OCI-LY1 (cell line): ENCODE measurements at regions not wholly inside any gene's neighbourhood (a gene's known extent, or its start where the extent isn't known, plus 50 kb on each side); places are given as distances from the start of the nearest gene placed in this dataset.

ENCODE experiments used
- H2AFZ ChIP-seq: fragments of 200-600 bp; sonication (generic), shearing (Covaris generic); 2 replicates; pipeline ENCODE4 v1.6.0; 2014; ENCODE audit warnings: antibody characterized with exemption, mild to moderate bottlenecking, low read length
- H3F3A ChIP-seq: fragments of 200-600 bp; sonication (generic), shearing (Covaris generic); 2 replicates; pipeline ENCODE4 v1.6.0; 2014; ENCODE audit warnings: mild to moderate bottlenecking, antibody characterized with exemption, low read length, moderate library complexity; ENCODE audit not compliant: insufficient read depth
- H3K27ac ChIP-seq: fragments of 200-600 bp; sonication (generic); 2 replicates; pipeline ENCODE4 v1.5.1; 2014; ENCODE audit warnings: low read length, mixed run types, mild to moderate bottlenecking, low read depth; ENCODE audit not compliant: poor library complexity, severe bottlenecking
- H3K27me3 ChIP-seq: fragments of 200-600 bp; sonication (generic); 2 replicates; pipeline ENCODE4 v1.6.0; 2014; ENCODE audit warnings: antibody characterized with exemption, mild to moderate bottlenecking, low read length, moderate library complexity; ENCODE audit not compliant: insufficient read depth
- H3K36me3 ChIP-seq: fragments of 200-600 bp; sonication (generic); 2 replicates; pipeline ENCODE4 v1.6.1; 2014; ENCODE audit warnings: mild to moderate bottlenecking, antibody characterized with exemption, low read length, moderate library complexity, mixed read lengths; ENCODE audit not compliant: insufficient read depth
- H3K4me1 ChIP-seq: fragments of 200-600 bp; sonication (generic); 2 replicates; pipeline ENCODE4 v1.5.1; 2014; ENCODE audit warnings: mild to moderate bottlenecking, low read length, moderate library complexity; ENCODE audit not compliant: insufficient read depth, severe bottlenecking
- H3K4me2 ChIP-seq: fragments of 200-600 bp; sonication (generic), shearing (Covaris generic); 2 replicates; pipeline ENCODE4 v1.6.1; 2014; ENCODE audit warnings: low read length
- H3K4me3 ChIP-seq: fragments of 200-600 bp; sonication (generic); 2 replicates; pipeline ENCODE4 v1.5.1; 2014; ENCODE audit warnings: low read length, low read depth, mild to moderate bottlenecking, mixed read lengths; ENCODE audit not compliant: poor library complexity, severe bottlenecking
- H3K79me2 ChIP-seq: fragments of 200-600 bp; shearing (Covaris generic); 2 replicates; pipeline ENCODE4 v1.6.1; 2016; ENCODE audit warnings: mixed run types, low read length, mixed read lengths; ENCODE audit not compliant: insufficient read depth
- H3K9ac ChIP-seq: fragments of 200-600 bp; sonication (generic), shearing (Covaris generic); 2 replicates; pipeline ENCODE4 v1.6.1; 2014; ENCODE audit warnings: mild to moderate bottlenecking, low read length, mixed read lengths
- H3K9me2 ChIP-seq: fragments of 200-600 bp; sonication (generic), shearing (Covaris generic); 2 replicates; pipeline ENCODE4 v1.6.1; 2014; ENCODE audit warnings: low read depth, mild to moderate bottlenecking, low read length, mixed read lengths
- H3K9me3 ChIP-seq: fragments of 200-600 bp; shearing (Covaris generic); 2 replicates; pipeline ENCODE4 v1.6.1; 2014; ENCODE audit warnings: low read length, mixed read lengths
- H4K20me1 ChIP-seq: fragments of 200-600 bp; sonication (generic), shearing (Covaris generic); 2 replicates; pipeline ENCODE4 v1.6.0; 2016; ENCODE audit warnings: mild to moderate bottlenecking, low read length; ENCODE audit not compliant: insufficient read depth
- CTCF ChIP-seq: fragments of 200-600 bp; sonication (generic), shearing (Covaris generic); IDR thresholded peaks from 2 replicates; pipeline ENCODE4 v1.5.1; 2017; ENCODE audit warnings: mild to moderate bottlenecking, antibody characterized with exemption, low read length, moderate library complexity, mixed read lengths
- EZH2 ChIP-seq: fragments of 200-600 bp; sonication (generic), shearing (Covaris generic); IDR thresholded peaks from 2 replicates; pipeline ENCODE4 v1.8.0; 2017; ENCODE audit warnings: borderline replicate concordance, mixed run types, mild to moderate bottlenecking, antibody characterized with exemption, low read length, moderate library complexity, mixed read lengths

GRCh38 chr1:229845410-229846138 is 219.5 kb downstream of the URB2 start:
- Histone ChIP-seq H3K4me1 (no peaks in the 10 kb centered on the region), H3K36me3 (no peaks in the 10 kb centered on the region), H3K27me3 (peaks cover 5% of the 10 kb centered on the region; the same call in 1 of the 2 replicates), H3K79me2 (no peaks in the 10 kb centered on the region), H3K9me2 (no peaks in the 10 kb centered on the region), H3K9ac (no peak overlapping the region), H3K4me2 (no peak overlapping the region), H3K9me3 (no peaks in the 10 kb centered on the region), H4K20me1 (no peaks in the 10 kb centered on the region), H3K4me3 (no peak overlapping the region), H3K27ac (no peak overlapping the region), H3F3A (no peaks in the 10 kb centered on the region), H2AFZ (no peak overlapping the region)
- TF ChIP-seq CTCF (no peak), EZH2 (no peak)

- H3K27ac ChIP-seq, result no peak overlapping the region
- no peaks in the 10 kb centered on the region for H3F3A ChIP-seq
- no peaks in the 10 kb centered on the region for H3K36me3 ChIP-seq
- no peaks in the 10 kb centered on the region for H3K4me1 ChIP-seq
- peaks cover 5% of the 10 kb centered on the region; the same call in 1 of the 2 replicates for H3K27me3 ChIP-seq
- no peaks in the 10 kb centered on the region for H4K20me1 ChIP-seq
- TF ChIP-seq CTCF (no peak), EZH2 (no peak)
- no peaks in the 10 kb centered on the region for H3K79me2 ChIP-seq
- no peak overlapping the region for H3K9ac ChIP-seq
- H3K9me3 ChIP-seq, result no peaks in the 10 kb centered on the region
- no peak overlapping the region for H2AFZ ChIP-seq
- no peaks in the 10 kb centered on the region for H3K9me2 ChIP-seq
- no peak overlapping the region for H3K4me3 ChIP-seq
- H3K4me2 ChIP-seq, result no peak overlapping the region
Measured at GRCh38 chr1:229846351-229846750, 220.3 kb downstream of the URB2 start.

- H4K20me1 ChIP-seq, result no peaks in the 10 kb centered on the region
- no peaks in the 10 kb centered on the region for H3K9me3 ChIP-seq
- H3K4me2 ChIP-seq, result no peak overlapping the region
- H2AFZ ChIP-seq, result no peak overlapping the region
- H3K36me3 ChIP-seq, result no peaks in the 10 kb centered on the region
- no peaks in the 10 kb centered on the region for H3K79me2 ChIP-seq
- H3K9me2 ChIP-seq, result no peaks in the 10 kb centered on the region
- TF ChIP-seq CTCF (peak; percentile 72), EZH2 (no peak)
- H3K9ac ChIP-seq, result no peak overlapping the region
- H3K4me3 ChIP-seq, result no peak overlapping the region
- H3K27me3 ChIP-seq, result peaks cover 5% of the 10 kb centered on the region; the same call in 1 of the 2 replicates
- H3F3A ChIP-seq, result no peaks in the 10 kb centered on the region
- no peaks in the 10 kb centered on the region for H3K4me1 ChIP-seq
- no peak overlapping the region for H3K27ac ChIP-seq
Measured at GRCh38 chr1:229848752-229849677, 218.0 kb upstream of the GALNT2 start.
